Skeletal muscle cell (primary cell): ENCODE measurements at regions not wholly inside any gene's neighbourhood (a gene's known extent, or its start where the extent isn't known, plus 50 kb on each side); places are given as distances from the start of the nearest gene placed in this dataset.
"Not testable (repeated sequence)": the region's sequence is repeated elsewhere in the genome, so short reads cannot be mapped to it uniquely, and the experiment has no call there.

Source experiments
- DNase-seq: peaks from one replicate; pipeline ENCODE4 v3.0.0-alpha.2; 2010; ENCODE audit warnings: low read depth
- H3K4me3 ChIP-seq: 2 replicates; pipeline ENCODE4 v1.5.1; 2011; ENCODE audit warnings: low read depth, mild to moderate bottlenecking, control low read depth, low read length, moderate library complexity

- H3K4me3 ChIP-seq = no peak overlapping the region
Observed at GRCh38 chr1:228933753-228934152, 198.5 kb downstream of the RHOU start.

GRCh38 chr1:228935198-228935663 lies 200.0 kb downstream of the RHOU start:
- H3K4me3 ChIP-seq = no peak overlapping the region

More at GRCh38 chr1:228933753-228934152, 198.5 kb downstream of the RHOU start:
- DNase-seq = no peak

GRCh38 chr1:228935855-228936727 lies 200.8 kb downstream of the RHOU start:
- H3K4me3 ChIP-seq = no peak overlapping the region
- DNase-seq = no peak

More at GRCh38 chr1:228935198-228935663, 200.0 kb downstream of the RHOU start:
- DNase-seq = no peak

- no peak overlapping the region for H3K4me3 ChIP-seq
Observed at GRCh38 chr1:228936881-228937280, 201.6 kb downstream of the RHOU start.

GRCh38 chr1:228937351-228937750 lies 202.1 kb downstream of the RHOU start:
- DNase-seq = no peak
- no peak overlapping the region for H3K4me3 ChIP-seq

More at GRCh38 chr1:228936881-228937280, 201.6 kb downstream of the RHOU start:
- DNase-seq = no peak

DNA sequence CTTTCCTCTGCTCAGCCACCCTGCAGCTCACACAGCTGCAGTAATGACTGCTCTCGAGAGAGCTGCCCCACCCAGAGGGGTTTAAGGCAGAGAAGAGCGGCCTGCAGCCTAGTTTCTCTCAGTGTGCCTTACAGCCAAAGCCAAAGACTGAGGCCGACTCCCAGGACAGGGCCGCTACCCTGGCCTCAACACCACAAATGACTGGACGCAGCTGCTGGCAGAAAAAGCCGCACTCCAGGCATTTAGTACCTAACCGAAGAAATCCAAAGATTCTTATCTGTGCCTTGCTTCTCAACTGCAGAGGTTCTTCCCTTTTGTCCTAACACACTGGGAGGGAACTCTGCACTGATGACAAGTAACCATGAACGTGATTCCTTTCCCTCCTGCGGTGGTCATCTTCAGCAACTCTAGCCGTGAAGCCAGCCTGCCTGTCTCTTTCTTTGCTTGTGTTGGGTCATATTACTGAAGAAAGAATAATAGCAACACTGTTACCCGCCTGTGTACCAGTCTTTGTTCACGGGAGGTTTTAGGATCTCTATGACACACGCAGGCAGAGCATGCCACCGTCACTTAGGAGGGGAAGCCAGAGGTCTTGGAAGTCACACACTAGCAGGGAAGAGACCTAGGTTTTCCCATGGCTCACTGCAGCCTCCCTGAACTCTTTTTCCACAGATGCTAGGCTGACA lies 202.7 kb downstream of the RHOU start:
- no peak overlapping the region for H3K4me3 ChIP-seq
- no peak for DNase-seq

DNA sequence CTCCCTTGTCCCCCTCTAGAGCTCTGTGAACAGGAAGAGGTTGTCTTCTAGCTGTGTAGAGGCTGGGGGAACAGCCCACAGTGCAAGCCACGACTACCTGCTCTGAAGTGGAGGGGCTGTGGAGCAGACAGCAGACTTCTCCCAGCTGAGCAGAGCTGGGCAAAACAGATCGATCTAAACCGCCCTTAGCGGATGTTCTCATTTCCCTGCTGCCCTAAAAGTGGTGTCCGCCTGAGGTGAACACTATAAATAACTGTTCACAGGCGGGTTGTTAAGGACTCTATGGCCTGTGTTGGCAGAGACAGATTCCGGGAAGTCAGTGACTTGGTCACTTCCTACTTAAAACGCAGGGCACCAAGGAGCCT lies 203.2 kb downstream of the RHOU start:
- no peak overlapping the region for H3K4me3 ChIP-seq
- no peak for DNase-seq

DNA sequence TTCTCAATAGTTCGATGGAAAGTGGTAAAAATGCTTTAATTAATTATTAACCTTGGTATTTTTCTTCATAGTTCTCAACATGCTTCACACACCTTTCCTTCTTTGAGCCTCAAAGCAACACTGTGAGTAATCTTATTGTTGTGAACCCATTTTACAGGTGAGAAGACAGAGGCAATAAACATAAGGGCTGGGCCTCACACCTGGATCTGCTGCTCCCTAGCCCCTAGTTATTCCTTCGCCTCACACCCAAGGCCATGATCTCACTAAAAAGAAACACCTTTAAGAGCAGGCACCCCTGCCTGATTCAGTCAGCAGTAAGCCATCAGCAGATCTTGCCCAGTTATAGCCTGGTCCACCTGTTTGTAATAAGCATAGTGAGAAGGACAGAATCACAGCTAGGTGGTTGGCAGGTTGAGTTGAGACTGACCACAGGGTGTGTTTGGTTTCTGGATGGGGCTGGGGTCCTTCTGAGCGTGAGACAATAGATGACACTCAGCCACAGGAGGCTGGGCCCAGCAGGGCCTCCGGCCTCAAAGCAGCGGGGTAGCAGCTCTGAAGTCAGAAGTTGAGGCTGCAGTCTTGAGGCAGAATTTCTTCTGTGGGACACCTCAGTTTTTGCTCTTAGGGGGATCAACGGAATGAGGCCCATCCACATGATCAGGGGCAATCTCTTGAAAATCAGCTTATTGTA lies 203.9 kb downstream of the RHOU start:
- H3K4me3 ChIP-seq = no peak overlapping the region
- no peak for DNase-seq

- H3K4me3 ChIP-seq = no peak overlapping the region
- no peak for DNase-seq
Observed at GRCh38 chr1:228939881-228940392, 204.7 kb downstream of the RHOU start.

GRCh38 chr1:228940526-228940925 lies 205.2 kb downstream of the RHOU start:
- H3K4me3 ChIP-seq = no peak overlapping the region
- no peak for DNase-seq

DNA sequence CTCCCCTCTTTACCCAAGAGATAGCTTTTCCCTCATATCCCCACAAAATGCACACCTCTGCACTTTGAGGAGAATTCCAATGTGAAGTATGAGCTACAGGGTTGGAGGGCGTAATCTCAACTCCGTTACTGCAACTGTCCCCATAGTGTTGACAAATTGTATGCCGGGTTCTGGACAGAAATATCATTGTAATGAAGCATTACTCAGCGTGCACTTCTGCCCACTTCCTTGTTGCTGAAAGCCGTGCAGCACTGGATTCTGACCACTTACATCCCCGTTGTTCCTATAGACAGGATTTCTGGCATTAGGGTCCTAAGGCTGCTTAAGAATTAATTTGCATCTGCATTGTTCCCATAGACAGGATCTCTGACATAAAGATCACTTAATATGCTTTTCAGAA lies 205.6 kb downstream of the RHOU start:
- DNase-seq = no peak
- H3K4me3 ChIP-seq = no peak overlapping the region

GRCh38 chr1:228941666-228942065 lies 206.4 kb downstream of the RHOU start:
- H3K4me3 ChIP-seq = no peak overlapping the region
- no peak for DNase-seq

DNA sequence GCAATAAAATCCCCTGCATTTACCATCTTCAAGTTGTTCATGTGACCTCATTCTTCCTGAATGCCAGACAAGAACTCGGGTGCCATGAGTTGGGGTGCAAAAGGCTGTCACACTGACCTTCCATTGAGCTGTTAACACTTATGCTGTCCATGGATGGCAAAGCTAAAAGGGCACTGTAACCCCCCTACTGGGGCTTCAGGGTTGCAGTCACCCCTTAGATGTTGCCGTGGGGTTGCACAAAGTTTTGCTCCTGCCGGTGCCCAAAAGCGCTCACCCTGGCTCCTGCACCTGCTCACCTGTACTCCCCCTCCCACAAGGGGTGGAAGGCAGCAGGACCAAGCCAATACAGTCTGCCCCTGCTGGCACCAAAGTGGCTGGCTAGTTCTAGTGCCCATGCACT lies 208.2 kb downstream of the RHOU start:
- DNase-seq = no peak

DNA sequence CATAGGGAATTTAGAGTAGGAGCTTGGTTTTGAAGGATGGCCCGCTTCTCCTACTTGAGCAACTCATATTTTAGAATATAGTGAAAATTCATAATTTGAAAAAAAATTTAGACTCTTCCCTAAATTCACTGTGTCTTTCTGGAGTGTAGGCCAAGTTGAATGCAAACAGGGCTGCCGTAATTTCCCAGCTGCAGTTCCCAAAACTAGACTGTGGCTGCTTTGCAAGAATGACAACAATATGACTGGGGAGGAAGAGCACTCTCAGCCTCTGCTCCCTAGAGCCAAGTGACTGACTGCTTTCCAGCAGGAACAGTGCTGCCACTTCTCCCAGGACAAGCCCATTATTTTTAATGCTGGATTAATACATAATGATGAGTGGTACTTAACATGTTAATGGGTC lies 209.0 kb downstream of the RHOU start:
- no peak for DNase-seq
- H3K4me3 ChIP-seq = no peak overlapping the region

More for the DNA sequence above, 208.2 kb downstream of the RHOU start:
- no peak overlapping the region for H3K4me3 ChIP-seq

DNA sequence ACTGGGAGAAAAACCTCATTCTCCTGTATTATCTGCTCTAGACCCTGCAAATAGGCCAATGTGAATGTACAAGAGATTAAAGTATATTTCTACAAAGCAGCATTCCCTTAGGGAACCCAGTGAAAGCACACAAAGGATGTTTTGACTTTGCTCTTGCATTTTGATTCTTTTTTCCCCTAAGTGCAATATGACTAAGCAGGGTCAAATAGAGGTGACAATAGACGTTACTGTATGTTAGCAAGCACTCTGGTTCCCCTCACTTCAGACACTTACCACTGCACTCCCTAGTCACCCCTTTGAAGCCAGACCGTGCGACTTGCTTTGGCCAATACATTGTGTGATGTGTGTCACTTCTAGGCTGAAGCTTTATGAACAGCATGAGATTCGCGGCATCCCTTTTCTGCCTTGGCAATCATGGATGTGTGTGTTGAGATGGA lies 209.7 kb downstream of the RHOU start:
- no peak overlapping the region for H3K4me3 ChIP-seq
- DNase-seq = no peak

DNA sequence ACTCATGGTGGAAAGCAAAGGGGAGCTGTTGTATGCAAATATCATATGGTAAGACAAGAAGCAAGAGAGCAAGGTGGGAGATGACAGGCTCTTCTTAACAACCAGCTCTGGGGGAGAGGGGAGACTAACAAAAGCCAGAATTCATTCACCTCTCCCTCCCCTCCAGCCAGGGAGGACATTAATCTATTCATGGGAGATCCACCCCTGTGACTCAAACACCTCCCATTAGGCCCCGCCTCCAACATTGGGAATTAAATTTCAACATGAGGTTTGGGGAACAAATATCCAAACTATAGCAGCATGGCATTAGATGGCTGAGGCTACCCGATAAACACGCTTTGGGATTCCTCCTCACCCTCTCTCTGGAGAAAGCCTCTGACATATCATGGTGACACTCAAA lies 210.6 kb downstream of the RHOU start:
- no peak for DNase-seq
- no peak overlapping the region for H3K4me3 ChIP-seq

DNA sequence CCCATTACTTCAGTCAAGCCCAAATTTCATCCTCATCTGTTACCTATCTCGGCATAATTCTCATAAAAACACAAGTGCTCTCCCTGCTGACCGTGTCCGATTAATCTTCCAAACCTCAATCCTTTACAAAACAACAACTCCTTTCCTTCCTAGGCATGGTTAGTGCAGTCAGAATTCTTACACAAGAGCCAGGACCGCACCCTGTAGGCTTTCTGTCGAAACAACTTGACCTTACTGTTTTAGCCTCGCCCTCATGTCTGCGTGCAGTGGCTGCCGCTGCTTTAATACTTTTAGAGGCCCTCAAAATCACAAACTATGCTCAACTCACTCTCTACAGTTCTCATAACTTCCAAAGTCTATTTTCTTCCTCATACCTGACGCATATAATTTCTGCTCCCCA lies 214.3 kb downstream of the RHOU start:
- DNase-seq, H3K4me3 ChIP-seq: not testable (repeated sequence)

- no peak for DNase-seq
- H3K4me3 ChIP-seq = no peak overlapping the region
Observed at GRCh38 chr1:228953207-228953606, 217.9 kb downstream of the RHOU start.

GRCh38 chr1:228953808-228954207 lies 218.5 kb downstream of the RHOU start:
- H3K4me3 ChIP-seq = not testable (repeated sequence)

GRCh38 chr1:228955691-228956090 lies 220.4 kb downstream of the RHOU start:
- no peak overlapping the region for H3K4me3 ChIP-seq
- no peak for DNase-seq

More at GRCh38 chr1:228953808-228954207, 218.5 kb downstream of the RHOU start:
- DNase-seq = not testable (repeated sequence)
